Stomach (tissue), 4 donors: ENCODE measurements at regions not wholly inside any gene's neighbourhood (a gene's known extent, or its start where the extent isn't known, plus 50 kb on each side); places are given as distances from the start of the nearest gene placed in this dataset.

ENCODE experiments used
- POLR2A ChIP-seq, 4 donors: fragments of 450-650 bp; IDR thresholded peaks; one replicate each; pipeline ENCODE4 v1.6.1; 2016; ENCODE audit warnings: antibody characterized with exemption in 4 of 4, control low read depth in 2 of 4, mild to moderate bottlenecking in 1 of 4, moderate library complexity in 1 of 4
- TF ChIP-seq, protein P1 (sequence below), 7 experiments: fragments of 450-650 bp in 4 of 7; fragments of 200-600 bp in 3 of 7; sonication (generic) in 3 of 7; IDR thresholded peaks; one replicate each; pipeline ENCODE4 v1.5.1; 2016 to 2019; ENCODE audit warnings: antibody characterized with exemption in 7 of 7, control low read depth in 2 of 7, mild to moderate bottlenecking in 1 of 7

GRCh38 chr3:135454890-135455289, 510.6 kb upstream of the PPP2R3A start:
- TF ChIP-seq, protein P1, sequence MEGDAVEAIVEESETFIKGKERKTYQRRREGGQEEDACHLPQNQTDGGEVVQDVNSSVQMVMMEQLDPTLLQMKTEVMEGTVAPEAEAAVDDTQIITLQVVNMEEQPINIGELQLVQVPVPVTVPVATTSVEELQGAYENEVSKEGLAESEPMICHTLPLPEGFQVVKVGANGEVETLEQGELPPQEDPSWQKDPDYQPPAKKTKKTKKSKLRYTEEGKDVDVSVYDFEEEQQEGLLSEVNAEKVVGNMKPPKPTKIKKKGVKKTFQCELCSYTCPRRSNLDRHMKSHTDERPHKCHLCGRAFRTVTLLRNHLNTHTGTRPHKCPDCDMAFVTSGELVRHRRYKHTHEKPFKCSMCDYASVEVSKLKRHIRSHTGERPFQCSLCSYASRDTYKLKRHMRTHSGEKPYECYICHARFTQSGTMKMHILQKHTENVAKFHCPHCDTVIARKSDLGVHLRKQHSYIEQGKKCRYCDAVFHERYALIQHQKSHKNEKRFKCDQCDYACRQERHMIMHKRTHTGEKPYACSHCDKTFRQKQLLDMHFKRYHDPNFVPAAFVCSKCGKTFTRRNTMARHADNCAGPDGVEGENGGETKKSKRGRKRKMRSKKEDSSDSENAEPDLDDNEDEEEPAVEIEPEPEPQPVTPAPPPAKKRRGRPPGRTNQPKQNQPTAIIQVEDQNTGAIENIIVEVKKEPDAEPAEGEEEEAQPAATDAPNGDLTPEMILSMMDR (IDR thresholded peaks at IDR 0.05) = no peak
- no peak for TF ChIP-seq POLR2A (IDR thresholded peaks at IDR 0.05)
